Uterus (tissue), 2 donors: ENCODE measurements at regions not wholly inside any gene's neighbourhood (a gene's known extent, or its start where the extent isn't known, plus 50 kb on each side); places are given as distances from the start of the nearest gene placed in this dataset.

Experiments used
- CTCF ChIP-seq, 4 experiments: fragments of 200-600 bp in 2 of 4; fragments of 450-650 bp in 2 of 4; sonication (generic) in 2 of 4; IDR thresholded peaks; one replicate each; pipeline ENCODE4 v1.5.1; 2016 to 2019; ENCODE audit warnings: antibody characterized with exemption in 4 of 4, mild to moderate bottlenecking in 2 of 4, moderate library complexity in 1 of 4
- POLR2A ChIP-seq, 2 donors: fragments of 450-650 bp; IDR thresholded peaks; one replicate each; pipeline ENCODE4 v1.6.1; 2016; ENCODE audit warnings: antibody characterized with exemption in 2 of 2, mild to moderate bottlenecking in 1 of 2, moderate library complexity in 1 of 2

- TF ChIP-seq CTCF (IDR thresholded peaks at IDR 0.05), result no peak
- TF ChIP-seq POLR2A (IDR thresholded peaks at IDR 0.05), result no peak
Measured at GRCh38 chr1:89472886-89473417, 51.7 kb upstream of the LRRC8B start.
